Skeletal muscle satellite cell (primary cell): ENCODE measurements at regions not wholly inside any gene's neighbourhood (a gene's known extent, or its start where the extent isn't known, plus 50 kb on each side); places are given as distances from the start of the nearest gene placed in this dataset.

ENCODE experiments used
- H3K27me3 ChIP-seq: 2 replicates; pipeline ENCODE4 v1.7.0; 2013; ENCODE audit warnings: low read length; ENCODE audit not compliant: control insufficient read depth, insufficient read depth
- H3K36me3 ChIP-seq: 2 replicates; pipeline ENCODE4 v1.7.0; 2013; ENCODE audit warnings: mild to moderate bottlenecking, control low read depth, low read length; ENCODE audit not compliant: insufficient read depth
- H3K4me1 ChIP-seq: 2 replicates; pipeline ENCODE4 v1.7.0; 2013; ENCODE audit warnings: low read length; ENCODE audit not compliant: control insufficient read depth, insufficient read depth
- H3K4me2 ChIP-seq: 2 replicates; pipeline ENCODE4 v1.7.0; 2013; ENCODE audit warnings: mild to moderate bottlenecking, low read length
- H3K4me3 ChIP-seq: 2 replicates; pipeline ENCODE4 v1.7.0; 2013; ENCODE audit warnings: low read length
- H3K9ac ChIP-seq: 2 replicates; pipeline ENCODE4 v1.7.0; 2013; ENCODE audit warnings: mild to moderate bottlenecking, low read depth, low read length, moderate library complexity
- H3K9me3 ChIP-seq: replicated peaks from 2 replicates; pipeline ENCODE4 v1.7.0; 2013; ENCODE audit warnings: mild to moderate bottlenecking, control low read depth, low read length

DNA sequence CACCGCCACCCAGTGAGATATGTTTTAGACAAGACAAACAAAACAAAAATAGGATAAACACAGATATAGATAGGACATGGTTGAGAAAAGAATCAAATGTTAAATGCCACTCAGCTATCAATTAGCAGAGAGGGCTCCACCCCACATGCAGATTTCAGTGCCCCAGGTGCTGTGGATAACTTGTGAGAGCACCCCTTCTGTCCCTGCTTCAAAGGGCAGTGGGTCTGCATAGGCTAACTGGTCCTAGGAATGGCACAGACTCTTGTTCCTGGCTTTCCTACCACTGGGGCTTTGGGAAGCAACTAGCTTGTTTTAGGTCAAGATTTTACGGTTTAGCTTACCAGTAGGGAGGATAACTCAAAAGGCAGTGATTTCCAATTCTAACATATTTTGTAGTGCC is 460.3 kb downstream of the TSHZ3 start:
- no peak overlapping the region for H3K9ac ChIP-seq
- H3K4me3 ChIP-seq, result no peak overlapping the region
- no peaks in the 10 kb centered on the region for H3K36me3 ChIP-seq
- no peaks in the 10 kb centered on the region for H3K4me1 ChIP-seq
- H3K4me2 ChIP-seq, result no peak overlapping the region
- H3K9me3 ChIP-seq, result no peaks in the 10 kb centered on the region
- H3K27me3 ChIP-seq, result no peaks in the 10 kb centered on the region

DNA sequence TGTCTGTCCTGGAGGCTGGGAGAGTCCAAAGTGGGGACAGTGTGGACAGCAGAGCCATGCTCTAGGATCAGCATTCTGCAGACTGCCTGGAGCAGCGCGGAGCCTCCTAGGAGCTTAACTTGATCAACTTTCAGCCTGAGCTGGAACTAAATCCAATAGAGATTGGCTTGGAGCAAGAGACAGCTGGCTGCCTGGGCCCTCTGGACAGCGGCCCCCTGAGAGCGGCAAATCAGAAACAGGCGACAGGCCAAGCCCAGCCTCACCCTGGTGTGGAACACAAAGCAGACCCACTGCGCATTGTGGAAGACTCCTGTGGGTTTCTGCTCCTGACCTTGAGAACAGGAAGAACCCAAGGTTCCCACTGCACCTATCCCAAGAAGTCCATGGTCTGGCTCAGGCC is 462.2 kb downstream of the TSHZ3 start:
- Histone ChIP-seq H3K9me3 (no peaks in the 10 kb centered on the region), H3K9ac (no peak overlapping the region), H3K4me2 (no peak overlapping the region), H3K4me3 (no peak overlapping the region), H3K27me3 (no peaks in the 10 kb centered on the region), H3K36me3 (no peaks in the 10 kb centered on the region), H3K4me1 (no peaks in the 10 kb centered on the region)

DNA sequence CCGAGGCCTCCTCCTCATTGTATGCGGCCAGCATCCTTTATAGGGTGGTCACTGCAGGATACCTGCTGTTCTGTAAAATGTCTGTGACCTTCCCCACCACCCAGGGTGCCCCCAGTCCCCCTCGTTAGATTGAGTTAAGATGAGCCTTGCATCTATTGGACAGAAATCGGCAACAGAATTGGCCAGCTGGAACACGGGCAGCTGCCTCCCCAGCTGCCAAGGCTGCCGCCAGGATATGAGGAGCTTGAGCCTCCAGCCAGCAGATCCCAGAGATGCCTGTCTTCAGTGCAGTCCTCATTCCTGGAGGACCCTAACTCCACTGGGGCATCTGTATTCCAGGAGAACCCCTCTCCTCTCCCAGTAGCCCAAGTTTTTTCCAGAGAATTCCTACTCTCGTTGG is 463.0 kb downstream of the TSHZ3 start:
- no peak overlapping the region for H3K4me2 ChIP-seq
- no peaks in the 10 kb centered on the region for H3K4me1 ChIP-seq
- no peaks in the 10 kb centered on the region for H3K36me3 ChIP-seq
- H3K4me3 ChIP-seq, result no peak overlapping the region
- H3K9ac ChIP-seq, result no peak overlapping the region
- H3K9me3 ChIP-seq, result no peaks in the 10 kb centered on the region
- no peaks in the 10 kb centered on the region for H3K27me3 ChIP-seq

DNA sequence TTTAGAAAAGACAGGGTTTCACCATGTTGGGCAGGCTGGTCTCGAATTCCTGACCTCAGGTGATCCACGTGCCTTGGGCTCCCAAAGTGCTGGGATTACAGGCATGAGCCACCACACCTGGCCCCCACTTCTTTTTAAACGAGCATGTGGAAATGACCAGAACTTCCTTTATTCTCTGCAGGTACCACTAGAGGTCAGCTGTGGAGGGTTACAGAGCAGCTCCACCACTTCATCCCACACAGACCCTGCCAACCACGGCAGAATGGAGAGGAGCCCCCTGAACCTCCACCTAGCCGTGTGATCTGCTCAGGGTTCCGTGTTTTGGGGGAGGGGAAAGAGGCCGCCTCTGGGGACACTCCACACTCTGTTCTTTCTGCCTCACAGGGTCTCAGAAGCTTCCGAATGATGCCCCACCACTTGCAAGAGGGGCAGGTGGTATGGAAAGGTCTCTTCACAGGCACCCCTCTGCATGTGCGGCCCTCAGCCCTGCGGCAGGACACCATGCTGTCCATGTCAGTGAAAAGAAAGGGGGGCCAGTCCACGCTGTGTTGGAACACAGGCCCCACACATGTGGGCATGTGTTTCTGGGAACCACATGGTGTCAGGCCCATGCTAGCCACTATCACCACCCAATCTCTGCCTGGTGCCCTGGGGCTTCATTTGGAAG is 465.0 kb downstream of the TSHZ3 start:
- Histone ChIP-seq H3K4me2 (no peak overlapping the region), H3K9me3 (no peaks in the 10 kb centered on the region), H3K4me3 (no peak overlapping the region)

DNA sequence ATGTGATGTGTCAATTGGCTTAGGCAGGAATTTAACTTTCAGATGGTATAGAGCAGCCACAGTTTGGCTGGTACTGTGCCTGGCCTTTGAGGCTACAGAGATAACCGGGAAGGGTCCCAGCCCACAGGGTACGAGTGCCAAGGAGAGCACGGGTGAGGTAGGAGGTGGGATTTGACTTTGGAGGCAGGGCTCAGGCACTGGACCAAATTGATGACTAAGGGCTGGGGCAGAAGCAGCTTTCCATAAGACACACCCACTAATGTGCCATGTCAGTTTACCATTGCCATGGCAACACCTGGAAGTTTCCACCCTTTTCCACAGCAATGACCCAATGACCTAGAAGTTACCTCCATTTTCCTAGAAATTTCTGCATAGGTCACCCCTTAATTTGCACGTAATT is 466.2 kb downstream of the TSHZ3 start:
- Histone ChIP-seq H3K9me3 (no peaks in the 10 kb centered on the region), H3K4me2 (no peak overlapping the region), H3K27me3 (no peaks in the 10 kb centered on the region)

More for the DNA sequence above, 465.0 kb downstream of the TSHZ3 start:
- Histone ChIP-seq H3K27me3 (no peaks in the 10 kb centered on the region), H3K4me1 (no peaks in the 10 kb centered on the region), H3K9ac (no peak overlapping the region), H3K36me3 (no peaks in the 10 kb centered on the region)

DNA sequence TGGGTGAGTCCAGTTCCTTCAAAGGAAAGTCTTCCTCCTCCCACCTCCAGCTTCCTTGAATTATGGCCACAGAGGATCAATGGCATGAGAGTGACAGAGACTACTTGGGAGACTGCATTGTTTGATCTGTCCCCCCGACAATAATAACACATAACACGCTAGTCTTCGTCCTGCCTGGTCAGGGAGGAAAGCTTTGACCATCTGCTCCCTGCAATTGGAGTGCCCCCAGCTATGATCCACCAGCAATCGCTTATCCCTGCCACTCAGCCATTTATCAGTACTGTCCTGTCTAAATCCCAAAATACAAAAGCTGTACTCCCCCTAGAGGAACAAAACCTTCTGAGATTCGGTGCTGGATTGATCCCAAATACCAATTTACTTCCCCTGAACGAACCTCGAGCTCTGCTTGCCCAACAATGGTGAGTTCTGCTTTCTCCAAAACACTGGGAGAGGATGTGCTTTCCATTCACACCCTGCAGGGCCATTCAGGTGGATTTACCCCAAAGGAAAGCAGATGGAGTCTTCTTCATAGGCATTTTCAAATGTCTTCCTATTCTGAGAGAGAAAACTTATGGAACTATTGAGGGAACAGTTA is 466.7 kb downstream of the TSHZ3 start:
- Histone ChIP-seq H3K27me3 (no peaks in the 10 kb centered on the region), H3K9ac (no peak overlapping the region), H3K4me2 (no peak overlapping the region), H3K4me1 (no peaks in the 10 kb centered on the region), H3K4me3 (no peak overlapping the region), H3K9me3 (no peaks in the 10 kb centered on the region), H3K36me3 (no peaks in the 10 kb centered on the region)

More for the DNA sequence above, 466.2 kb downstream of the TSHZ3 start:
- no peaks in the 10 kb centered on the region for H3K4me1 ChIP-seq
- H3K4me3 ChIP-seq, result no peak overlapping the region
- no peak overlapping the region for H3K9ac ChIP-seq
- no peaks in the 10 kb centered on the region for H3K36me3 ChIP-seq

DNA sequence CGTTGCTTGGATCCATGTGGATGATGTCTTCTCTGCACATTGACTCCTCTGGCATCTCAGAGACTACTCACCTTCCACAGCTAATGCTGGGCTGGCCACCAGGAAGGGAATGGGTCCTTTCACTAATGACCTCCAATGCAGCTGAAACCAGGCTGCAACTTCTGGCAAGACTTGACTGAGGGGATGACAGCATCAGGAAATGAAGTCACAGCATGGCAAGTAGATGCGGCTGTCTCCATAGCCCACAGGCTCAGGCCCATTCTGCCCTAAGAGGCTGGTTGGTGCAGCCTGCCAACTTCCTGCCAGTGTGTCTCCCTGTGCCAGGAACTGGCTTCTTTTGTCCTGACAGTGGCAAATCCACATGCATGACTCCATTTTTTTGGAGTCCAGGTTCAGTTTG is 467.3 kb downstream of the TSHZ3 start:
- Histone ChIP-seq H3K9ac (no peak overlapping the region), H3K4me3 (no peak overlapping the region), H3K36me3 (no peaks in the 10 kb centered on the region), H3K9me3 (no peaks in the 10 kb centered on the region), H3K4me2 (no peak overlapping the region), H3K4me1 (no peaks in the 10 kb centered on the region), H3K27me3 (no peaks in the 10 kb centered on the region)

DNA sequence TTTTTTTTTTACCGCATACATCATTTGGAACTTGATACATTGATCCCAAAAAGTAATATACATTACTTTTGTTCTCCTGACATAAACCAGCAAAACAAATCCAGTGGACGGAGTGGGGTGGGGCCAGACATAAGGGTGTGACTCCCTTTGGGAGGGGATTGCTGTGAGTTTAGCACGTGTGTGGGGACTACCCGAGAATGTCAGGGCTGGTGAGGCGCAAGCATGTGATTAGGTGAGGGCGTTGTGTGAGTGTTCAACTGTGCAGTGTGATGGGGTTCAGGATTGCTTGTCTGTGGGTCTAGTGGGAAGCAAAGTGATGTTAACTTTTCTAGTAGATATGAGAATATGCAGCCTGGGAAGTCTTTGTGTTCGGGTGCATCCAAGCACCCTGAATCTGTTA is 468.0 kb downstream of the TSHZ3 start:
- Histone ChIP-seq H3K4me1 (no peaks in the 10 kb centered on the region), H3K4me2 (no peak overlapping the region), H3K36me3 (no peaks in the 10 kb centered on the region), H3K9me3 (no peaks in the 10 kb centered on the region), H3K9ac (no peak overlapping the region), H3K27me3 (no peaks in the 10 kb centered on the region), H3K4me3 (no peak overlapping the region)

DNA sequence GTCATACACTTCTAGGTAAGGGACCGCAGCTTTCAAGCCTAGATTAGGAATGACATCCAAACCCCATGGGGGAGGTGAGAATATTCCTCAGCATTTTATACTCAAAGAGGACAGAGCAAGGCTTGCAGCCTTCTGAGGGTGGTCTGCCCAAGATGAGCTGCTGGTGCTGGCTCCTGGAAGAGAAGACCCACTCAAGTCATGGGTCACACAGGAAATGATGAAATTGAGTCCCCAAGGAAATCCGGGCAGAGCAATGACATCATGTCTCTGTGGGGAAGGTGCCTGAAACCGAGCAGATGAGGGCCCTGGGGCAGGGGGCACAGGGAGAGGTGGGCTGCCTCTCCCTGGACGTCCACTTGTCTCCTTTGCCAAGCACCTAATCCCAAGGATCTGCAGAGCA is 468.7 kb downstream of the TSHZ3 start:
- no peaks in the 10 kb centered on the region for H3K9me3 ChIP-seq
- no peak overlapping the region for H3K4me2 ChIP-seq
- H3K4me3 ChIP-seq, result no peak overlapping the region
- no peak overlapping the region for H3K9ac ChIP-seq
- H3K27me3 ChIP-seq, result no peaks in the 10 kb centered on the region
- no peaks in the 10 kb centered on the region for H3K4me1 ChIP-seq
- H3K36me3 ChIP-seq, result no peaks in the 10 kb centered on the region

DNA sequence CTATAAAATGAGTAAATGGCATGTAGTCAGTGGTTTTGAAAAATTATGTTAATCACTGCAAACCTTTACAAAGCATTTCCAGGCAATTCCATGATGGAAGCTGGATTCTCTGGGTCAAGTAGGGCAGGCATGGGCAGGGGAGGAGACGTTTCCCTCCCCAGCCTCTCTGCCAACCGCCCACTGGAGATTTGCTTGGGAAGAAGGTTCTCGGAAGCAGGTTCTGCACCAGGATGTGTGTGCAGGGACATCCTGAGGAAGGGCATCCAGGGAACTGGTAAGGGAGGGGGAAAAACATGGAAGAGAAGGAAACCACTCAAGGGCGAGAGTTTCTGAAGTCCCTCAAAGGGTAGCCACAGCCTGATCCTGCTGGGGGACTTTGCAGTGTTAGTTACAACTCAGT is 469.1 kb downstream of the TSHZ3 start:
- Histone ChIP-seq H3K4me3 (no peak overlapping the region), H3K4me2 (no peak overlapping the region), H3K36me3 (no peaks in the 10 kb centered on the region), H3K4me1 (no peaks in the 10 kb centered on the region), H3K9me3 (no peaks in the 10 kb centered on the region), H3K27me3 (no peaks in the 10 kb centered on the region), H3K9ac (no peak overlapping the region)

DNA sequence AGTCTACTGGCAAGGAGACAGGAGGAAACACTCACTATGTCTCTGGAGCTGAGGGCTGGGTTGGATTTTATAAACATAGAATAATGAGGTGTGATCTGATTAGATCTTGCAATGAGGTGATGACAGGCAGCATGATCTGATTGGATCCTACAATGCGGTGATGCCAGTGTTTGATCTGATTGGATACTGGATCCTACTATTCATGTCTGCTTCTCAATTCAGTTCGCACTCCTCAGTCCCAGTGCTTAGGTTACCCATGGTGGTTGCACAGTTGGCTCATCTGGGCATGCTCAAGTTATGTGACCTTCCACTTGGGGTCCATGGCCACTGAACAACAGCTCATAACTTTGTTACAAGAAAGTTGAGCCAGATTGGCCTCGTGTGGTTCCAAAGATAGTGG is 469.5 kb downstream of the TSHZ3 start:
- Histone ChIP-seq H3K4me2 (no peak overlapping the region), H3K4me1 (no peaks in the 10 kb centered on the region), H3K36me3 (no peaks in the 10 kb centered on the region), H3K4me3 (no peak overlapping the region), H3K9ac (no peak overlapping the region), H3K27me3 (no peaks in the 10 kb centered on the region), H3K9me3 (no peaks in the 10 kb centered on the region)

DNA sequence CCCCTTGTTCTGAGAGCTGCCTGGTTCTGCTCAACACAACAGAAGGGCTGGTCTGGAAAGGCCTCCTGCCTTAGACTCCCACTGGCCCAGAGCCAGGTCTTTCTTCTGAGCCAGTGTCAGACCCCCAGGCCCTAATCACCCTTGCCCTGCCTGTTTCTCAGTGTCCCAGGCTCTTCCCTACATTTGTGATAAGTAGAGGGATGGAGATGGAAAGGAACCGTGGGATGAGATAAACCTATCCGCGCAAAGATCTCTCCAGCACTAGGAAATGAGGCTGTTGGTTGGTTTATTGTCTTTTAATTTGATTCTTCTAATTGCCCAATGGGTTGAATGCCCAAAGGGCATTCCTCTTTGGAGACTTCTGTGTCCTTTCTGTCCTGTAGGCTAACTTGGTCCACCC is 470.0 kb downstream of the TSHZ3 start:
- no peak overlapping the region for H3K4me2 ChIP-seq
- no peak overlapping the region for H3K9ac ChIP-seq
- no peaks in the 10 kb centered on the region for H3K27me3 ChIP-seq
- H3K9me3 ChIP-seq, result no peaks in the 10 kb centered on the region
- no peaks in the 10 kb centered on the region for H3K36me3 ChIP-seq
- no peak overlapping the region for H3K4me3 ChIP-seq
- H3K4me1 ChIP-seq, result no peaks in the 10 kb centered on the region
